Tibial nerve (tissue), 4 donors: ENCODE measurements at regions not wholly inside any gene's neighbourhood (a gene's known extent, or its start where the extent isn't known, plus 50 kb on each side); places are given as distances from the start of the nearest gene placed in this dataset.

ENCODE experiments used
- DNase-seq, 2 donors: peaks; one replicate each; pipeline ENCODE4 v3.0.0-alpha.2; 2019; ENCODE audit warnings: low spot score in 2 of 2
- H3K27ac ChIP-seq, 4 donors: fragments of 200-600 bp; sonication (generic) in 3 of 4; one replicate each; pipeline ENCODE4 v1.5.1; 2017 to 2019; ENCODE audit warnings: mild to moderate bottlenecking in 1 of 4
- H3K27me3 ChIP-seq, 2 donors: fragments of 200-600 bp; sonication (generic) in 1 of 2; one replicate each; pipeline versions ENCODE4 v1.5.1 to v1.6.0; 2017 to 2019
- H3K36me3 ChIP-seq, 3 donors: fragments of 200-600 bp; sonication (generic); one replicate each; pipeline ENCODE4 v1.5.1; 2018 to 2019
- H3K4me1 ChIP-seq, 4 donors: fragments of 200-600 bp; sonication (generic) in 3 of 4; one replicate each; pipeline ENCODE4 v1.5.1; 2017 to 2019
- H3K4me3 ChIP-seq, 4 donors: fragments of 200-600 bp; sonication (generic) in 3 of 4; one replicate each; pipeline ENCODE4 v1.5.1; 2017 to 2019; ENCODE audit warnings: mild to moderate bottlenecking in 1 of 4, moderate library complexity in 1 of 4
- H3K9me3 ChIP-seq, 4 donors: fragments of 200-600 bp; sonication (generic) in 3 of 4; one replicate each; pipeline ENCODE4 v1.5.1; 2017 to 2019
- EP300 ChIP-seq, 2 donors: sonication (generic); formaldehyde crosslinking; IDR thresholded peaks; one replicate each; pipeline ENCODE4 v1.6.1; 2017; ENCODE audit warnings: antibody characterized with exemption in 2 of 2, mild to moderate bottlenecking in 1 of 2
- POLR2A ChIP-seq, 2 donors: fragments of 450-650 bp; IDR thresholded peaks; one replicate each; pipeline ENCODE4 v1.6.1; 2017; ENCODE audit warnings: antibody characterized with exemption in 2 of 2, mild to moderate bottlenecking in 2 of 2, moderate library complexity in 2 of 2
- WGBS, 2 donors: methylation state at CpG; one replicate each; pipeline ENCODE4 v1.1.5; 2018; 5-methylcytosine and 5-hydroxymethylcytosine counted together
- TF ChIP-seq, protein P1 (sequence below), 5 experiments: fragments of 200-600 bp in 3 of 5; fragments of 450-650 bp in 2 of 5; sonication (generic) in 3 of 5; IDR thresholded peaks; one replicate each; pipeline ENCODE4 v1.5.1; 2016 to 2019; ENCODE audit warnings: antibody characterized with exemption in 5 of 5, mild to moderate bottlenecking in 3 of 5, moderate library complexity in 2 of 5

DNA sequence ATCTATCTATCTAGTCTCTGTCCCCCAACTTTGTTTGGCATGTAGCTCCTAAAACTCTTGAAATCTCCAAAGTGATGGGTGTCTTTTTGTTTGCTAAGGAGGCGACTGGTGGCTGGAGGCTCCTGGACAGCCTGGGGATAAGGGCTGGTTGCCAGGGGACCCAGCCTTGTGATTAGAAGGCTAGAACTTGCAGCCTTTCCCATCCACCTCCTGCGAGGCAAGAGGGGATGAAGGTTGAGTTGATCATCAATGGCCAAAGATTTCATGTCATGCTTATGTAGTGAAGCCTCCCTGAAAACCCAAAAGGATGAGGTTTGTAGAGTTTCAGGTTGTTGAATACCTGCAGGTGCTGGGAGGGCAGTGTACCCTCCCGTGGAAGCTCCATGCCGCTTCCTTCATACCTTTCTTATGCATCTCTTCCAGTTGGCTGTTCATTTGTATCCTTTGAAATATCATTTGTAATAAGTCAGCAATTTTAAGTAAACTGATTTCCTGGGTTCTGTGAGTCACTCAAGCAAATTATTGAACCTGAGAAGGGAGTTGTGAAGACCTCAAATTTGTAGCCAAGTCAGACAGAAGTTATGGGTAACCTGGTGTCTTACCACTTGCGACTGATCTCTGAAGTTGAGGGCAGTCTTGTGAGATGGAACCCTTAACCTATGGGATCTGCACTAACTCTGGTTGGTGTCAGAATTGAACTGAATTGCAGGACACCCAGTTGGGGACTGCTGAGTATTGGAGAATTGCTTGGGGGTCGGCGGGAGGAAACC is 202.4 kb downstream of the SEC14L1 start:
- H3K4me1 ChIP-seq, result peaks cover 0 to 42% (median 0%) of the 10 kb centered on the region in 4 donors
- TF ChIP-seq EP300 (IDR thresholded peaks at IDR 0.05) (no peak), POLR2A (IDR thresholded peaks at IDR 0.05) (no peak)
- TF ChIP-seq, protein P1, sequence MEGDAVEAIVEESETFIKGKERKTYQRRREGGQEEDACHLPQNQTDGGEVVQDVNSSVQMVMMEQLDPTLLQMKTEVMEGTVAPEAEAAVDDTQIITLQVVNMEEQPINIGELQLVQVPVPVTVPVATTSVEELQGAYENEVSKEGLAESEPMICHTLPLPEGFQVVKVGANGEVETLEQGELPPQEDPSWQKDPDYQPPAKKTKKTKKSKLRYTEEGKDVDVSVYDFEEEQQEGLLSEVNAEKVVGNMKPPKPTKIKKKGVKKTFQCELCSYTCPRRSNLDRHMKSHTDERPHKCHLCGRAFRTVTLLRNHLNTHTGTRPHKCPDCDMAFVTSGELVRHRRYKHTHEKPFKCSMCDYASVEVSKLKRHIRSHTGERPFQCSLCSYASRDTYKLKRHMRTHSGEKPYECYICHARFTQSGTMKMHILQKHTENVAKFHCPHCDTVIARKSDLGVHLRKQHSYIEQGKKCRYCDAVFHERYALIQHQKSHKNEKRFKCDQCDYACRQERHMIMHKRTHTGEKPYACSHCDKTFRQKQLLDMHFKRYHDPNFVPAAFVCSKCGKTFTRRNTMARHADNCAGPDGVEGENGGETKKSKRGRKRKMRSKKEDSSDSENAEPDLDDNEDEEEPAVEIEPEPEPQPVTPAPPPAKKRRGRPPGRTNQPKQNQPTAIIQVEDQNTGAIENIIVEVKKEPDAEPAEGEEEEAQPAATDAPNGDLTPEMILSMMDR (IDR thresholded peaks at IDR 0.05), result no peak
- H3K36me3 ChIP-seq, result no peaks in the 10 kb centered on the region
- no peaks in the 10 kb centered on the region for H3K9me3 ChIP-seq
- DNase-seq, result peak in 1 of 2 donors; percentile 5
- no peaks in the 10 kb centered on the region for H3K27me3 ChIP-seq
- no peak overlapping the region for H3K4me3 ChIP-seq
- no peak overlapping the region for H3K27ac ChIP-seq
- WGBS, 2 donors, result 97% methylated on average over 7 of the region's 7 CpGs

DNA sequence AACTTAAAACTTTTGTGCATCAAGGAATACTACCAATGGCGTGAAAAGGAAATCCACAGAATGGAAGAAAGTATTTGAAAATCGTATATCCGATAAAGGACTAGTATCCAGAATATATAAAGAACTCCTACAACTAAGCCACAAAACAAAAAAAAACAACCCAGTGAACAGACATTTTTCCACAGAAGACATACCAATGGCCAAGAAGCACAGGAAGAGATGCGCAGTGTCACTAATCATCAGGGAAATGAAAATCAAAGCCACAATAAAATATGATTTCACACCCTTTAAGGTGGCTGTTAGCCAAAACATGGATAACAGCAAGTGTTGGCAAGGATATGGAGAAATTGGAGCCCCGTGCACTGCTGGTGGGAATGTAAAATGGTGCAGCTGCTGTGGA is 203.3 kb downstream of the SEC14L1 start:
- H3K27me3 ChIP-seq, result no peaks in the 10 kb centered on the region
- WGBS, 2 donors, result 94 to 96% methylated on average over 5 of the region's 5 CpGs
- H3K9me3 ChIP-seq, result no peaks in the 10 kb centered on the region
- H3K27ac ChIP-seq, result no peak overlapping the region
- H3K4me3 ChIP-seq, result no peak overlapping the region
- TF ChIP-seq EP300 (IDR thresholded peaks at IDR 0.05) (no peak), POLR2A (IDR thresholded peaks at IDR 0.05) (no peak)
- TF ChIP-seq, protein P1 (IDR thresholded peaks at IDR 0.05), result no peak
- no peaks in the 10 kb centered on the region for H3K36me3 ChIP-seq
- no peak for DNase-seq
- H3K4me1 ChIP-seq, result peaks cover 0 to 48% (median 2%) of the 10 kb centered on the region in 4 donors

DNA sequence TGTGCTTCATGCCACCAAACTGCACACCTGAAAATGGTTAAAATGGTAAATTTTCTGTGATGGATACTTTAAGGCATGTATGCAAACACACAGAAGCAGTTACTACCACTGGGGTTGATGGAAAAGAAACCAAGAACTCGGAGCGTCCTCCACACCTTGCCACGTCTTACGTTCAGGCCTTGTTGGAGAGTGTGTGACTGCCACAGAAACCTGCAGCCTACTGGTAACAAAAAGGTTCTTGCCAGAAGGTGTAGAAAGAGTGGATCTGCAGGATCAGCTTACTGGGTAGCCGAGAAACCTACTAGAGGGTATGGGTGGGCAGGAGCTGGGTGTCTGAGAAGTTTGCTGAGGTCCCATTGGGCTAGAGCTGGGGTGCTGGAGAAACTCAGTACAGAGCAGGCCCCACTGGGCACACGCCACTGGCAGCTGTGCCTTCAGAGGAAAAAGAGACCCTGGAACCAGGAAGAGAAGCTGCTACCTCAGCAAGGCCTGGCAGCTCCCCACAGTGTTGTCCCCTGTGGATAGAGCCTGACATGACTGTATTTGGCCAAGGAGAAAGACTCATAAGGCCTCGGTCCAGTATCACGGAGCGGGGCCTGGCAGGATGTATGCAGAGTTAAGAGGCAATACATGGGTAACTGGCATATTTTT is 204.6 kb downstream of the SEC14L1 start:
- TF ChIP-seq EP300 (IDR thresholded peaks at IDR 0.05), result no peak
- no peak for TF ChIP-seq POLR2A (IDR thresholded peaks at IDR 0.05)
- TF ChIP-seq, protein P1 (IDR thresholded peaks at IDR 0.05), result no peak
- DNase-seq, result peak in 1 of 2 donors; percentile 13
- H3K36me3 ChIP-seq, result no peaks in the 10 kb centered on the region
- no peaks in the 10 kb centered on the region for H3K9me3 ChIP-seq
- no peak overlapping the region for H3K4me3 ChIP-seq
- H3K4me1 ChIP-seq, result peaks cover 0 to 48% (median 4%) of the 10 kb centered on the region in 4 donors
- WGBS, 2 donors, result 83 to 84% methylated on average over 9 of the region's 9 CpGs
- no peaks in the 10 kb centered on the region for H3K27me3 ChIP-seq
- peak overlapping the region in 1 of 4 donors; percentile 6 for H3K27ac ChIP-seq

DNA sequence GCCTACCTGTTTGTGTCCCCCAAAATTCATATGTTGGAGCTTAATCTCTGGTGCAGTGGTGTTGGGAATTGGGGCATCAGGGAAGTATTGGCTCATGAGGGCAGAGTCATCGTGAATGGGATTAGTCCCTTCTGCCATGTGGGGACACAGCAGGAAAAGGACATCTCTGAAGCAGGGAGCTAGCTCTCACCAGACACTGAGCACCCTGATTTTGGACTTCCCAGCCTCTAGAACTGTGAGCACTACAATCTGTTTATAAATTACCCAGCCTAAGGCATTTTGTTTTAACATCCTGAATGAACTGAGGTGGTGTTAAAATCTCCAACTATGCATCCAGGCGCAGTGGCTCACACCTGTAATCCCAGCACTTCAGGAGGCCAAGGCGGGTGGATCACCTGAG is 206.0 kb downstream of the SEC14L1 start:
- H3K4me1 ChIP-seq, result peaks cover 0 to 52% (median 16%) of the 10 kb centered on the region in 4 donors
- no peaks in the 10 kb centered on the region for H3K27me3 ChIP-seq
- H3K36me3 ChIP-seq, result no peaks in the 10 kb centered on the region
- no peak for DNase-seq
- no peak overlapping the region for H3K4me3 ChIP-seq
- WGBS, 2 donors, result 90 to 95% methylated on average over 3 of the region's 3 CpGs
- TF ChIP-seq, protein P1 (IDR thresholded peaks at IDR 0.05), result no peak
- TF ChIP-seq EP300 (IDR thresholded peaks at IDR 0.05) (no peak), POLR2A (IDR thresholded peaks at IDR 0.05) (no peak)
- no peak overlapping the region for H3K27ac ChIP-seq
- H3K9me3 ChIP-seq, result no peaks in the 10 kb centered on the region

DNA sequence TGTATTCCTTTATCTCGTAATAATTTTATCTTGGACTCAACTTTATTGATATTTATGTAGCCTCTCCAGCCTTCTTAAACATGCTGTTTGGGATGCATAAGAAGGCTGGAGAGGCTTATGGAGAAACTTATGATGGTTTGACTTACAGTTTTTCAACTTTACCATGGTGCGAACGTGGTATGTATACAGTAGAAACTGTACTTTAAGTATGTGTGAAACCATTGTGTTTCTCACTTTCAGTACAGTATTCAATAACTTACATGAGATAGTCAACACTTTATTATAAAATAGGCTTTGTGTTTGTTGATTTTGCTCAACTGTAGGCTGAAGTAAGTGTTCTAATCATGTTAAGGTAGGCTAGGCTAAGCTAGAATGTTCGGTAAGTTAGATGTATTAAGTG is 206.8 kb downstream of the SEC14L1 start:
- Histone ChIP-seq H3K27ac (no peak overlapping the region), H3K4me1 (peaks cover 0 to 52% (median 20%) of the 10 kb centered on the region in 4 donors), H3K27me3 (no peaks in the 10 kb centered on the region), H3K36me3 (no peaks in the 10 kb centered on the region), H3K9me3 (no peaks in the 10 kb centered on the region), H3K4me3 (no peak overlapping the region)
- DNase-seq, result no peak
- TF ChIP-seq, protein P1 (IDR thresholded peaks at IDR 0.05), result no peak
- no peak for TF ChIP-seq POLR2A (IDR thresholded peaks at IDR 0.05)
- 85% methylated on average over 4 of the region's 4 CpGs for WGBS, 2 donors
